RWPE1 (cell line): ENCODE measurements at regions not wholly inside any gene's neighbourhood (a gene's known extent, or its start where the extent isn't known, plus 50 kb on each side); places are given as distances from the start of the nearest gene placed in this dataset.

Experiments
- CTCF ChIA-PET: fragments of 350-600 bp; sonication (Branson Sonifier 250); formaldehyde crosslinking; extraction: SDS; loops from one replicate; lab custom pipeline; 2021; lab: Yijun Ruan, JAX
- POLR2A ChIA-PET: fragments of 400-600 bp; formaldehyde crosslinking; extraction: SDS; loops from one replicate; lab custom pipeline; 2020; ENCODE audit warnings: antibody characterized with exemption; ENCODE audit not compliant: low non-redundant PET; lab: Yijun Ruan, JAX
- DNase-seq: peaks from one replicate; pipeline ENCODE4 v3.0.0; 2012; ENCODE audit warnings: low spot score
- H3K27ac ChIP-seq: fragments of 450-650 bp; 2 replicates; pipeline ENCODE4 v1.5.1; 2017
- CTCF ChIP-seq: fragments of 450-650 bp; conservative IDR thresholded peaks from 2 replicates; pipeline ENCODE4 v1.5.1; 2017; ENCODE audit warnings: low read depth, mild to moderate bottlenecking

DNA sequence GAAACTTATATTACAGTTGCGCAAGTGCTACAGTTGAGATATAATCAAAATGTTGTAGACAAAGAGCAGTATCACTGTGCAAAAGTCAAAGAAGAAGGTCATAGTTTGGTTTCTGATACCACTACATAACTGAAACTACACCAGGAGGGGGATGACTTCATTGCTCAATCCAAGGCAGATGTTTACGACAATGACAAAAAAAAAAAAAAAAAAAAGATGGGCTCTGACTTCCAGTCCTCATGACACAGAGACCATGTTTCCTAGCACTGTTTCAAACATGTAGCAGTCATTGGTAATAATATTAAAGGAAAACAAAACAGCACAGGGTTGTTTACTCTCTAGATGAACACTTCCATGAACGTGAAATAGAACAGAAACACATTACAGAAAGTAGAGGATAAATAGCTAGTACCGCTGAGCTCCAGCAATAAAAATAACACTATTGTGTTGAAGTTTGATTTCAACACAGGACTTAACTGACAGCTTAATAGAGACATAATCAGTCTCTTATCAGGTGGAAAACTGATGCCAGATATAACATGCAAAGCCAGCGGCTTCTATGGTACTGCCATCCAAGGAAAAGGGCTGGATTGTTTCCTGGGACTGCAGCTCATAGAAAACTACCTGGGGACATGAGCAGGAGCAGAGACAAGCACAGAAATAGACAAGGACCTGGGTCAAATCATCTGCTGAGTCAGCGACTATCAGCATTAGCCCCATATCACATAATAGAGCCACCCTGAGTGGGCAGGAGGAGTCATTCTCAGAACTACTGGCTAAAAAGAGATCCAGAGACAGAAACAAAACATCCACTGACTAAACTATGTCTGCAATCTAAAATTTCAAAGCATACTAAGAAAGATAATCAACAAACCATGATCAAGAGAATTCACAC lies 463.6 kb upstream of the SOX9 start:
- no peak overlapping the region for H3K27ac ChIP-seq
- CTCF ChIA-PET = interaction anchor here (1.2 kb wide), 1 partner anchor 9 kb away, joined by 4 read pairs; no protein-coding TSS in a partner anchor
- no peak for DNase-seq
- TF ChIP-seq CTCF = no peak
- POLR2A ChIA-PET = no interaction called here

GRCh38 chr17:71658996-71659395 lies 461.8 kb upstream of the SOX9 start:
- CTCF ChIA-PET = no interaction called here
- no peak for TF ChIP-seq CTCF
- no peak overlapping the region for H3K27ac ChIP-seq
- no peak for DNase-seq
- POLR2A ChIA-PET = no interaction called here

GRCh38 chr17:71664861-71665260 lies 456.0 kb upstream of the SOX9 start:
- no peak overlapping the region for H3K27ac ChIP-seq
- ChIA-PET POLR2A (no interaction called here), CTCF (no interaction called here)
- no peak for DNase-seq
- TF ChIP-seq CTCF = no peak

DNA sequence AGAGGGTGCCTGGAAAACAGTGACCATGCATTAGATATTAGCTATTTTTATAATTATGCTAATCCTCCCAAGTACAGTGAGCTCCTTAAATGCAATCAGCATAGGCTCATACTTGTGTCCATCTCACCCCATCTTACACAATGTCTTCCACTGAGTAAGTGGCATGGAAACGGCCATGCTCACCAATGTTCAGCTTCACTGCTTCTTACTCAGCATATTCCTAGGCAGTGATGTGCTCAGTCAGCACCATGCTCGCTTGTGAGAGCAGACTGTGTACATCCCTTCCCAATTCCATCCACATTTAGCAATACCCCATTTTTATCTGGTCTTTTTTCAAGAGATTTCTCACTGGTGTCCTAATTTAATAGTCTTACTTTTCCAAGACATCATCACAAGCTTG lies 454.8 kb upstream of the SOX9 start:
- POLR2A ChIA-PET = no interaction called here

DNA sequence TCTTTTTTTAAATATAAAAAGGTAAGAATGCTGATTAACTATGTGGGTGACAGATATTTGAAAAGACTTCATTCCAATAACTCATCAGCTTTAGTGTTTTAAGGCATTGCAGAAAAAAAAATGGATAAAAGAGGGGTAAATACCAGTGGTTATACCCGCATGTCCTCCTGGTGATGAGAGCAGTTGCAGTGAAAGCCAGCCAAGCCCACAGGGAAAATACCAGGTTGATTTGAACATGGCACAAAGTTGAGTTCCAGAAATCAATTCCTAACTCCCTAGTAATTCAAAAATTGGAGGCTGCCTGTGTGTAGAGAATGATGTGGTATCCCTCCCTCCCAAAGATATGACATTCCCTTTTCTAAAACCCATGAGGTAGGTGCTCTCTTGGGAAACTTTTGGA lies 453.2 kb upstream of the SOX9 start:
- CTCF ChIA-PET = no interaction called here
- H3K27ac ChIP-seq = no peak overlapping the region
- POLR2A ChIA-PET = no interaction called here
- no peak for TF ChIP-seq CTCF
- no peak for DNase-seq

More for the DNA sequence above, 454.8 kb upstream of the SOX9 start:
- no peak for TF ChIP-seq CTCF
- H3K27ac ChIP-seq = no peak overlapping the region
- CTCF ChIA-PET = interaction anchor here (1.5 kb wide), 1 partner anchor 10 kb away, joined by 4 read pairs; no protein-coding TSS in a partner anchor
- no peak for DNase-seq

GRCh38 chr17:71668807-71669206 lies 452.0 kb upstream of the SOX9 start:
- ChIA-PET CTCF (no interaction called here), POLR2A (no interaction called here)
- no peak for DNase-seq

More at GRCh38 chr17:71668807-71669206, 452.0 kb upstream of the SOX9 start:
- H3K27ac ChIP-seq = no peak overlapping the region
- no peak for TF ChIP-seq CTCF
